ENCODE measurements at regions not wholly inside any gene's neighbourhood (a gene's known extent, or its start where the extent isn't known, plus 50 kb on each side); places are given as distances from the start of the nearest gene placed in this dataset.

DNA sequence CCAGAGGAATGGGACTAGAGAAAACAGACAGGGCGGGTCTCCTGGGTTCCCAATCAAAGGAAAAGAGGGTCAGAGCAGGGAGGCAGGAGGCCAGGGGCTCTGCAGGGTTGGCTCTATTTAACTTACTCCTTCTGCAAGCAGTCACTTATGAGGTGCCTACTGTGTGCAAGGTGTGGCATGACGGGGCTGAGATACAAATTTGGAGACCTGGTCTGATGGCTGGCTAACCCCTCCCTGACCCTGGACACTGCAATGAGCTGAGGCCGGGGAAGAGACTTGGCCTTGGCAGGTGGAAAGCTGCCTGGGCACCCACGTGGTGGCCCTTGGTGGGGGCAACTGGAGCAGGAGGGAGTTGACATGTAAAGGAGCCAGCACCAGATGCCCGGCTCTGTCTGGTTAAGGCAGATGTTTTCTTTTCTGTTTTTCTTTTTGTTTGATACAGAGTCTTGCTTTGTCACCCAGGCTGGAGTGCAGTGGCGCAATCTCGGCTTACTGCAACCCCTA is 148.5 kb upstream of the GATA6 start:
- no TSS peak for BruUV-seq (replicated peaks)
- ChIA-PET CTCF (interaction anchor here (1.3 kb wide), 1 partner anchor 23 kb away, joined by 4 read pairs; no protein-coding TSS in a partner anchor), POLR2A (no interaction called here)
- no peaks in the 10 kb centered on the region for H4K20me1 ChIP-seq (replicated peaks; ENCODE audit: control insufficient read depth, extremely low read depth, insufficient read depth, low read length)
- DNase-seq (ENCODE audit: low read depth, low spot score), result no peak
- dilution Hi-C loops (cut with MboI; ENCODE audit: extremely low pct_ligation_motif_present, low sequenced_read_pairs) (no loop called here), intact Hi-C loops (cut with micrococcal nuclease) (no loop called here)
- H3K9me3 ChIP-seq (replicated peaks; ENCODE audit: control insufficient read depth, insufficient read depth, low read length), result no peaks in the 10 kb centered on the region
- no peak overlapping the region for H3K4me3 ChIP-seq (replicated peaks in 1 of 3; ENCODE audit: insufficient read depth in 1 of 3, low read depth in 1 of 3, low read length in 3 of 3)
- no peaks in the 10 kb centered on the region for H3K4me1 ChIP-seq (ENCODE audit: control insufficient read depth, extremely low read depth, insufficient read depth, low read length)
- no peak for FAIRE-seq
- H3K36me3 ChIP-seq (ENCODE audit: control insufficient read depth in 2 of 2, extremely low read depth in 1 of 2, insufficient read depth in 2 of 2, low read length in 2 of 2), result no peaks in the 10 kb centered on the region
- H3K27ac ChIP-seq (ENCODE audit: insufficient read depth, low read depth, low read length), result no peak overlapping the region
- H2AFZ ChIP-seq (ENCODE audit: low read depth, low read length), result no peak overlapping the region
- H3K4me2 ChIP-seq (ENCODE audit: insufficient read depth, low read length), result no peak overlapping the region
- H3K9me1 ChIP-seq (replicated peaks; ENCODE audit: control insufficient read depth, extremely low read depth, insufficient read depth, low read length), result no peaks in the 10 kb centered on the region
- TF ChIP-seq JUN (IDR thresholded peaks at IDR 0.05; ENCODE audit: borderline replicate concordance, insufficient read depth, insufficient read length, low read depth) (no peak), EZH2 (IDR thresholded peaks at IDR 0.05; ENCODE audit: borderline replicate concordance, low read depth, low read length, severe bottlenecking) (no peak), FOS (IDR thresholded peaks at IDR 0.05; ENCODE audit: borderline replicate concordance, insufficient read depth, low read length) (no peak), GATA2 (IDR thresholded peaks at IDR 0.05; ENCODE audit: insufficient read depth, insufficient read length, low read depth, low read length) (no peak), POLR2AphosphoS5 (IDR thresholded peaks at IDR 0.05; ENCODE audit: insufficient read depth, low read depth, low read length) (no peak), POLR2A (IDR thresholded peaks at IDR 0.05; ENCODE audit: low read depth, low read length) (no peak), MYC (IDR thresholded peaks at IDR 0.05; ENCODE audit: low read depth, low read length) (no peak)
- TF ChIP-seq, protein P1, sequence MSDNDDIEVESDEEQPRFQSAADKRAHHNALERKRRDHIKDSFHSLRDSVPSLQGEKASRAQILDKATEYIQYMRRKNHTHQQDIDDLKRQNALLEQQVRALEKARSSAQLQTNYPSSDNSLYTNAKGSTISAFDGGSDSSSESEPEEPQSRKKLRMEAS (IDR thresholded peaks at IDR 0.05; ENCODE audit: insufficient read depth, insufficient read length), result no peak
- TF ChIP-seq, protein P2, sequence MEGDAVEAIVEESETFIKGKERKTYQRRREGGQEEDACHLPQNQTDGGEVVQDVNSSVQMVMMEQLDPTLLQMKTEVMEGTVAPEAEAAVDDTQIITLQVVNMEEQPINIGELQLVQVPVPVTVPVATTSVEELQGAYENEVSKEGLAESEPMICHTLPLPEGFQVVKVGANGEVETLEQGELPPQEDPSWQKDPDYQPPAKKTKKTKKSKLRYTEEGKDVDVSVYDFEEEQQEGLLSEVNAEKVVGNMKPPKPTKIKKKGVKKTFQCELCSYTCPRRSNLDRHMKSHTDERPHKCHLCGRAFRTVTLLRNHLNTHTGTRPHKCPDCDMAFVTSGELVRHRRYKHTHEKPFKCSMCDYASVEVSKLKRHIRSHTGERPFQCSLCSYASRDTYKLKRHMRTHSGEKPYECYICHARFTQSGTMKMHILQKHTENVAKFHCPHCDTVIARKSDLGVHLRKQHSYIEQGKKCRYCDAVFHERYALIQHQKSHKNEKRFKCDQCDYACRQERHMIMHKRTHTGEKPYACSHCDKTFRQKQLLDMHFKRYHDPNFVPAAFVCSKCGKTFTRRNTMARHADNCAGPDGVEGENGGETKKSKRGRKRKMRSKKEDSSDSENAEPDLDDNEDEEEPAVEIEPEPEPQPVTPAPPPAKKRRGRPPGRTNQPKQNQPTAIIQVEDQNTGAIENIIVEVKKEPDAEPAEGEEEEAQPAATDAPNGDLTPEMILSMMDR (IDR thresholded peaks at IDR 0.05; ENCODE audit: extremely low read depth in 1 of 2, insufficient read depth in 1 of 2, low read depth in 1 of 2, low read length in 2 of 2), result no peak
- no peaks in the 10 kb centered on the region for H3K79me2 ChIP-seq (ENCODE audit: control insufficient read depth, insufficient read depth, low read length)
- no peak overlapping the region for H3K9ac ChIP-seq (replicated peaks; ENCODE audit: extremely low read depth, insufficient read depth, low read length)
- H3K27me3 ChIP-seq (ENCODE audit: control insufficient read depth in 2 of 2, insufficient read depth in 2 of 2, low read length in 2 of 2), result no peaks in the 10 kb centered on the region

All from endothelial cell of umbilical vein (primary cell).